ENCODE measurements at regions not wholly inside any gene's neighbourhood (a gene's known extent, or its start where the extent isn't known, plus 50 kb on each side); places are given as distances from the start of the nearest gene placed in this dataset.

- TF ChIP-seq CTCF (IDR thresholded peaks at IDR 0.05; ENCODE audit: borderline replicate concordance, extremely low read depth, low read length, poor library complexity, severe bottlenecking) (no peak), EZH2 (IDR thresholded peaks at IDR 0.05; ENCODE audit: borderline replicate concordance, low read depth, low read length, severe bottlenecking) (no peak)
Measured at GRCh38 chr2:6159606-6160005, 467.4 kb downstream of the SOX11 start.
